H9 (cell line): ENCODE measurements at regions not wholly inside any gene's neighbourhood (a gene's known extent, or its start where the extent isn't known, plus 50 kb on each side); places are given as distances from the start of the nearest gene placed in this dataset.

Experiments used
- DNase-seq: peaks from one replicate; pipeline ENCODE4 v3.0.0-alpha.2; 2017
- H2AFZ ChIP-seq: one replicate; pipeline ENCODE4 v1.6.1; 2013; ENCODE audit warnings: mild to moderate bottlenecking, low read length, control low read depth, moderate library complexity
- H2AK5ac ChIP-seq: 2 replicates; pipeline ENCODE4 v1.6.1; 2013; ENCODE audit warnings: low read length, control low read depth, mixed read lengths; ENCODE audit not compliant: insufficient read length
- H2BK120ac ChIP-seq: one replicate; pipeline ENCODE4 v1.6.1; 2013; ENCODE audit warnings: low read depth, mild to moderate bottlenecking, low read length, control low read depth, inconsistent platforms; ENCODE audit not compliant: poor library complexity, severe bottlenecking
- H2BK12ac ChIP-seq: 2 replicates; pipeline ENCODE4 v1.6.1; 2013; ENCODE audit warnings: low read length, control low read depth, mixed read lengths, low read depth; ENCODE audit not compliant: insufficient read length
- H2BK15ac ChIP-seq: 2 replicates; pipeline ENCODE4 v1.6.1; 2013; ENCODE audit warnings: low read depth, low read length, control low read depth
- H2BK20ac ChIP-seq: one replicate; pipeline ENCODE4 v1.6.1; 2013; ENCODE audit warnings: low read depth, mild to moderate bottlenecking, low read length, control low read depth, inconsistent platforms; ENCODE audit not compliant: poor library complexity, severe bottlenecking
- H2BK5ac ChIP-seq: 2 replicates; pipeline ENCODE4 v1.6.1; 2013; ENCODE audit warnings: low read length, control low read depth, mixed read lengths; ENCODE audit not compliant: insufficient read length
- H3K14ac ChIP-seq: 2 replicates; pipeline ENCODE4 v1.6.1; 2013; ENCODE audit warnings: low read length, control low read depth; ENCODE audit not compliant: insufficient read depth
- H3K18ac ChIP-seq: 2 replicates; pipeline ENCODE4 v1.6.1; 2013; ENCODE audit warnings: low read depth, mild to moderate bottlenecking, mixed read lengths, low read length, control low read depth; ENCODE audit not compliant: insufficient read length
- H3K23ac ChIP-seq: 2 replicates; pipeline ENCODE4 v1.6.1; 2013; ENCODE audit warnings: low read length, control low read depth, mixed read lengths, low read depth; ENCODE audit not compliant: insufficient read length
- H3K23me2 ChIP-seq: 2 replicates; pipeline ENCODE4 v1.6.1; 2013; ENCODE audit warnings: low read depth, mild to moderate bottlenecking, mixed read lengths, low read length, control low read depth; ENCODE audit not compliant: insufficient read length, poor library complexity, severe bottlenecking
- H3K27ac ChIP-seq: 2 replicates; pipeline ENCODE4 v1.5.1; 2013; ENCODE audit warnings: low read length, control low read depth, mixed read lengths, low read depth; ENCODE audit not compliant: insufficient read length
- H3K27me3 ChIP-seq: 2 replicates; pipeline ENCODE4 v1.6.1; 2013; ENCODE audit warnings: low read length, control low read depth, inconsistent platforms; ENCODE audit not compliant: insufficient read depth
- H3K4ac ChIP-seq: 2 replicates; pipeline ENCODE4 v1.6.1; 2013; ENCODE audit warnings: low read depth, mild to moderate bottlenecking, control low read depth, inconsistent platforms, low read length, moderate library complexity
- H3K4me1 ChIP-seq: 2 replicates; pipeline ENCODE4 v1.6.1; 2013; ENCODE audit warnings: low read length, control low read depth, inconsistent platforms; ENCODE audit not compliant: insufficient read depth
- H3K4me2 ChIP-seq: 2 replicates; pipeline ENCODE4 v1.6.1; 2013; ENCODE audit warnings: low read length, control low read depth, mixed read lengths; ENCODE audit not compliant: insufficient read length, insufficient read depth
- H3K56ac ChIP-seq: 2 replicates; pipeline ENCODE4 v1.6.1; 2013; ENCODE audit warnings: low read depth, mild to moderate bottlenecking, mixed read lengths, low read length, control low read depth; ENCODE audit not compliant: insufficient read length
- H3K79me1 ChIP-seq: 2 replicates; pipeline ENCODE4 v1.6.1; 2013; ENCODE audit warnings: low read depth, mild to moderate bottlenecking, moderate library complexity, low read length, control low read depth, inconsistent platforms; ENCODE audit not compliant: insufficient read depth, poor library complexity, severe bottlenecking
- H3K79me2 ChIP-seq: 2 replicates; pipeline ENCODE4 v1.6.1; 2013; ENCODE audit warnings: low read length, control low read depth, inconsistent platforms; ENCODE audit not compliant: insufficient read depth
- H3K9ac ChIP-seq: 2 replicates; pipeline ENCODE4 v1.6.1; 2013; ENCODE audit warnings: low read length, control low read depth, mixed read lengths; ENCODE audit not compliant: insufficient read length; ENCODE audit errors: extremely low read depth
- H3K9me3 ChIP-seq: one replicate; pipeline ENCODE4 v1.6.1; 2013; ENCODE audit warnings: low read depth, low read length, inconsistent platforms; ENCODE audit not compliant: control insufficient read depth
- H3T11ph ChIP-seq: one replicate; pipeline ENCODE4 v1.6.1; 2013; ENCODE audit warnings: mild to moderate bottlenecking, low read length, control low read depth, inconsistent platforms
- H4K20me1 ChIP-seq: one replicate; pipeline ENCODE4 v1.6.1; 2013; ENCODE audit not compliant: control insufficient read depth, insufficient read length, insufficient read depth
- H4K5ac ChIP-seq: 2 replicates; pipeline ENCODE4 v1.6.1; 2013; ENCODE audit warnings: low read depth, mild to moderate bottlenecking, mixed read lengths, low read length, control low read depth; ENCODE audit not compliant: insufficient read length
- H4K8ac ChIP-seq: replicated peaks from 2 replicates; pipeline ENCODE4 v1.6.1; 2013; ENCODE audit warnings: low read length, control low read depth, mixed read lengths, low read depth; ENCODE audit not compliant: insufficient read length
- H4K91ac ChIP-seq: 2 replicates; pipeline ENCODE4 v1.6.1; 2013; ENCODE audit warnings: low read depth, mild to moderate bottlenecking, moderate library complexity, mixed read lengths, low read length, control low read depth; ENCODE audit not compliant: insufficient read length
- H3K27ac Mint-ChIP-seq, 3 experiments: 2 replicates in 2 of 3; 3 replicates in 1 of 3; pipeline ENCODE4 v1.8.0; 2020 to 2021; ENCODE audit warnings: mixed read lengths in 3 of 3, mild to moderate bottlenecking in 1 of 3, moderate library complexity in 1 of 3
- H3K27me3 Mint-ChIP-seq: 2 replicates; pipeline ENCODE4 v1.8.0; 2021; ENCODE audit warnings: low read depth, mild to moderate bottlenecking, moderate library complexity, mixed read lengths
- H3K36me3 Mint-ChIP-seq, 3 experiments: 2 replicates in 2 of 3; 3 replicates in 1 of 3; pipeline ENCODE4 v1.8.0; 2020 to 2021; ENCODE audit warnings: low read depth in 3 of 3, mixed read lengths in 3 of 3; ENCODE audit not compliant: insufficient read depth in 1 of 3
- H3K4me1 Mint-ChIP-seq, 2 experiments: 2 replicates each; pipeline ENCODE4 v1.8.0; 2020; ENCODE audit warnings: mixed read lengths in 2 of 2
- H3K4me3 Mint-ChIP-seq, 2 experiments: 2 replicates in 1 of 2; 3 replicates in 1 of 2; pipeline ENCODE4 v1.8.0; 2020 to 2021; ENCODE audit warnings: mild to moderate bottlenecking in 2 of 2, mixed read lengths in 2 of 2, moderate library complexity in 1 of 2
- H3K9me3 Mint-ChIP-seq, 2 experiments: 2 replicates in 1 of 2; 3 replicates in 1 of 2; pipeline ENCODE4 v1.8.0; 2020; ENCODE audit warnings: mild to moderate bottlenecking in 2 of 2, mixed read lengths in 2 of 2, moderate library complexity in 1 of 2
- WGBS: extraction: QIAGEN DNeasy Blood & Tissue Kit; methylation state at CpG from one replicate; pipeline ENCODE4 v1.1.7; 2013; ENCODE audit warnings: missing lambda C conversion rate, low lambda C conversion rate, mixed read lengths; ENCODE audit not compliant: insufficient read length; ENCODE audit errors: extremely low coverage; 5-methylcytosine and 5-hydroxymethylcytosine counted together
- TF ChIP-seq, protein P1 (sequence below): fragments of 200-600 bp; sonication (generic); conservative IDR thresholded peaks from 3 replicates; pipeline ENCODE4 v1.8.0; 2021; ENCODE audit warnings: antibody characterized with exemption, mild to moderate bottlenecking

DNA sequence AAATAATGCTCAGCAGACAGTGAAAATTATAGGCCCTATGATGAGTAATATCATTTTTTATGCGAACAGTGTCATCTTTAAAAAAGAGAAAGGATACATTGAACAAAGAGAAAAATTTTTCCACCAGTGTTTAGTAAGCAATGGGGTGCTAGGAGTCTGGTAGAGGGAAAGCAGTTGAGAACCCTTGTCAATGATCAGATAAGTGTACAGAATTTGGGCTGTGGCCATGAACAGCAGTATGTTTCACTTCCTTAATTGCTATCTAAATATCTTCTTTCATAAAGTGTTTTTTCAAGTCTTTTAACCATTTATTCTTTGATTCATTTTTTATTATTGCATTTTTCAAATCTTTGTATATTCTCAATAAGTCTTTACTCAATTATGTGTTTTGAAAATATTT, 750.7 kb upstream of the KCND2 start:
- no CpG with 5 or more reads among the region's 1 CpG for WGBS
- H2AFZ ChIP-seq = no peak overlapping the region
- no peak for DNase-seq
- H3K23me2 ChIP-seq = no peaks in the 10 kb centered on the region
- H3K18ac ChIP-seq = no peak overlapping the region
- H4K8ac ChIP-seq = no peak overlapping the region
- no peak overlapping the region for H2BK15ac ChIP-seq
- no peak overlapping the region for H3K4me2 ChIP-seq
- H2BK20ac ChIP-seq = no peak overlapping the region
- H3K27ac ChIP-seq = no peak overlapping the region
- H3K23ac ChIP-seq = no peak overlapping the region
- no peaks in the 10 kb centered on the region for H3K79me2 ChIP-seq
- no peak overlapping the region for H3K56ac ChIP-seq
- no peak overlapping the region for H3K27ac Mint-ChIP-seq
- H2BK120ac ChIP-seq = no peak overlapping the region
- H3K27me3 Mint-ChIP-seq = no peaks in the 10 kb centered on the region
- H3T11ph ChIP-seq = no peak overlapping the region
- no peak overlapping the region for H3K4me3 Mint-ChIP-seq
- TF ChIP-seq, protein P1, sequence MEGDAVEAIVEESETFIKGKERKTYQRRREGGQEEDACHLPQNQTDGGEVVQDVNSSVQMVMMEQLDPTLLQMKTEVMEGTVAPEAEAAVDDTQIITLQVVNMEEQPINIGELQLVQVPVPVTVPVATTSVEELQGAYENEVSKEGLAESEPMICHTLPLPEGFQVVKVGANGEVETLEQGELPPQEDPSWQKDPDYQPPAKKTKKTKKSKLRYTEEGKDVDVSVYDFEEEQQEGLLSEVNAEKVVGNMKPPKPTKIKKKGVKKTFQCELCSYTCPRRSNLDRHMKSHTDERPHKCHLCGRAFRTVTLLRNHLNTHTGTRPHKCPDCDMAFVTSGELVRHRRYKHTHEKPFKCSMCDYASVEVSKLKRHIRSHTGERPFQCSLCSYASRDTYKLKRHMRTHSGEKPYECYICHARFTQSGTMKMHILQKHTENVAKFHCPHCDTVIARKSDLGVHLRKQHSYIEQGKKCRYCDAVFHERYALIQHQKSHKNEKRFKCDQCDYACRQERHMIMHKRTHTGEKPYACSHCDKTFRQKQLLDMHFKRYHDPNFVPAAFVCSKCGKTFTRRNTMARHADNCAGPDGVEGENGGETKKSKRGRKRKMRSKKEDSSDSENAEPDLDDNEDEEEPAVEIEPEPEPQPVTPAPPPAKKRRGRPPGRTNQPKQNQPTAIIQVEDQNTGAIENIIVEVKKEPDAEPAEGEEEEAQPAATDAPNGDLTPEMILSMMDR = no peak
- no peak overlapping the region for H4K91ac ChIP-seq
- H3K4me1 Mint-ChIP-seq = no peaks in the 10 kb centered on the region
- no peak overlapping the region for H3K9ac ChIP-seq
- no peak overlapping the region for H4K5ac ChIP-seq
- no peak overlapping the region for H3K4ac ChIP-seq
- H3K4me1 ChIP-seq = no peaks in the 10 kb centered on the region
- H2AK5ac ChIP-seq = no peak overlapping the region
- no peaks in the 10 kb centered on the region for H4K20me1 ChIP-seq
- H3K36me3 Mint-ChIP-seq = peaks cover 0 to 23% (median 4%) of the 10 kb centered on the region in 3 experiments; a peak in 4 of 7 replicates
- no peak overlapping the region for H3K14ac ChIP-seq
- H2BK5ac ChIP-seq = no peak overlapping the region
- H3K9me3 ChIP-seq = no peaks in the 10 kb centered on the region
- H3K27me3 ChIP-seq = no peaks in the 10 kb centered on the region
- H3K9me3 Mint-ChIP-seq = peaks cover 8 to 19% of the 10 kb centered on the region in 2 experiments
- H2BK12ac ChIP-seq = no peak overlapping the region
- H3K79me1 ChIP-seq = no peaks in the 10 kb centered on the region
